Globus pallidus (tissue), 1 donor: ENCODE measurements at regions not wholly inside any gene's neighbourhood (a gene's known extent, or its start where the extent isn't known, plus 50 kb on each side); places are given as distances from the start of the nearest gene placed in this dataset.

Source experiments
- DNase-seq: peaks from one replicate; pipeline ENCODE4 v3.0.0-alpha.2; 2015; ENCODE audit warnings: low spot score

DNA sequence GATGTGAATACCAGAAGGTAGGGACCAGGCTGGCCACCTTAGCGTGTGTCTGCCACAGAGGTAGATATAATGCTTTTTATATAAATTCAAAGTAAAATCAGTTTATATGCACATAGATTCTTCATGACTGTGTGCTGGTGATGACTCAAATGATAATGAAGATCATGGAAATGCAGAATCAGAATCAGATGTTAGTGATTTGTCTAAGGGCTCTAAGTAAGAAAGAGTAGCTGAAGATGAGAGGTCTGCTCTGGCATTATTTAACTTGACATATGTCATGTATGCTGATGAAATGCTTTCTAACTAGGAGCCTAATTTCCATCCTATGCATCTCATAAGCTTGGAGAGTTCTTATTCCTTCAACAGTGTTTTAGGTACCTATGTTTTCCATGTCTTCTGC lies 50.3 kb upstream of the DPH6 start:
- no peak for DNase-seq

GRCh38 chr15:35602836-35603235 lies 56.9 kb upstream of the DPH6 start:
- DNase-seq = no peak

DNA sequence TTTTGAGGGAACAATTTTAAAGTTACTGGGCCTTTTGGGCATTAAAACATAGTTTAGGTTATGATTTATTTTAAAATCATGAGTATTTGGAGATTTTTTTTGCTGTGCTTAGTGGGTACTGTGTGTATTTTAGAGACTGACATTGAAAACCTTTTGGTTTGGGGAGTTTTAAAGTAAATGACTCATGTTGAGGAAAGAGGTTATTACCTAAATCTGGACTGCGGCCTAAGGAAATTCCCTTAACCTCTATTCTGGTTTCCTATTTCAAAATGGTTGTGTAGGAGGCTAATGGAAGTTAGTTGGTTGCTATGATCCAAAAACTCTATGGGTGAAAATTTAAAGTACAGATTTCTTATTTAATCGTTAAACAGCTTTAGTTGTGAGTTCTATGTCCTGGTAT lies 57.3 kb upstream of the DPH6 start:
- DNase-seq = no peak

DNA sequence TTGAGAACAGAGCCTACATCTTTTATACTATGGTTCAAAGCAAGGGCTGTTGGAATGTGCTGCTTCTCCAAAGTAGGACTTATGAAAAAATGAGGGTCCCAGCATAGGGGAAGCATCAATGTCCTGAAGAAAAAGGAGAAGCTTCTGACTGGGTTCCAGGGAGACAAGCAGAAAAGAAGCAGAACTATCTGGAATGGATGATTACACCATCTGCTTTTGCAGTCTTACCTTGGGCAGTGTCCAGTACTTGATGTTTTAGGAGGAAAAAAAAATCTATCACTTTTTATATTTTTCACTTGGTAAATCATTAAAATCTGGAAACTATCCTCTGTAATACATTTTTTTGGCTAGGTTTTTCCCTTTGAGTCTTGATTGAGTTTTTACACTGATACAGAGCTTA lies 57.9 kb upstream of the DPH6 start:
- DNase-seq = no peak

DNA sequence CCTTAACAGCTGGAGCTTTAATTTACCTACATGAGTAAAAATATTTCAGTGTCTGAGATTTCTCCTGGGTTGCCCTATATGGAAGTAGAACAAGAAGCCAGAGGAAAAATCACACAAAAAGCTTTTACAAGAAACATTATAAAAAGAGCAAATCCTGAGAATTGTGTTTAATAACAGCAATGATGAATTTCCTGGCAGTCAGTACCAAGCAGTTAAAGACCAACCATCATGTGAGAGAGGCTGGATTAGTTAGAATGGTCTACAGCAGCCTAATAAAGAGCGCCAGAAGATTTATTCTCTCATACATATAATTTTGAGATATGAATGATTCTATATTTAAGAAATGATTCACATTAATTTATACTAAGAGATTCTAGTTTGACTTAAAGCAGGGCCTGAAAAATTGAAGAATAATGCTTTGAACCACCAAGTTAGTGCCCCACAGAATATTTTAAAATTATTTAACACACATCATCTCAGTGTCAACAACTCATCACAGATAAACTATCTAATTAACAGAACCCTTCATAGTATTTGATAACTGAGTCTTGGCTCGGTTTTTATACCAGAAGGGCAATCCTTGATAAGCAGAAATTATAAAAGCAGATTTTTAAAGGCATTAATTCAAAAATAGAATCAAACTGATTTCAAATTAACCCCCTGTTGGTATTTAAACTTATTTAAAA lies 59.9 kb upstream of the DPH6 start:
- DNase-seq = no peak

DNA sequence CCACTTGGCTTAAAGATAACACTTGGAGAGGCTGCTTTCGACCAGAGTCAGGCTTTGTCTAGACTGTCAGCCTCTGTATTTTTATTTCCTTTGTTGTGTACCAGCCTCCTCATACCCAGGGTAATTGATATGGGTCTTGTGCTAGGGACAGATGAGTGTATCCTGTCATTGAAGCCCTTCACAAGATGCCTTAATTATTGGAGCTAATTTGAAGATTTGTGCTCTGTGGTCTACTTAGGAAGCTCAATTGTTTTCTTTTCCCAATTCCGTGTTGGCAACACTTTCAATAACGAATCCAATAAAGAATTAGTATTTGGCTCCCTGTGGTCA lies 60.5 kb upstream of the DPH6 start:
- DNase-seq = no peak

- no peak for DNase-seq
Observed at GRCh38 chr15:35616498-35617271, 70.7 kb upstream of the DPH6 start.

DNA sequence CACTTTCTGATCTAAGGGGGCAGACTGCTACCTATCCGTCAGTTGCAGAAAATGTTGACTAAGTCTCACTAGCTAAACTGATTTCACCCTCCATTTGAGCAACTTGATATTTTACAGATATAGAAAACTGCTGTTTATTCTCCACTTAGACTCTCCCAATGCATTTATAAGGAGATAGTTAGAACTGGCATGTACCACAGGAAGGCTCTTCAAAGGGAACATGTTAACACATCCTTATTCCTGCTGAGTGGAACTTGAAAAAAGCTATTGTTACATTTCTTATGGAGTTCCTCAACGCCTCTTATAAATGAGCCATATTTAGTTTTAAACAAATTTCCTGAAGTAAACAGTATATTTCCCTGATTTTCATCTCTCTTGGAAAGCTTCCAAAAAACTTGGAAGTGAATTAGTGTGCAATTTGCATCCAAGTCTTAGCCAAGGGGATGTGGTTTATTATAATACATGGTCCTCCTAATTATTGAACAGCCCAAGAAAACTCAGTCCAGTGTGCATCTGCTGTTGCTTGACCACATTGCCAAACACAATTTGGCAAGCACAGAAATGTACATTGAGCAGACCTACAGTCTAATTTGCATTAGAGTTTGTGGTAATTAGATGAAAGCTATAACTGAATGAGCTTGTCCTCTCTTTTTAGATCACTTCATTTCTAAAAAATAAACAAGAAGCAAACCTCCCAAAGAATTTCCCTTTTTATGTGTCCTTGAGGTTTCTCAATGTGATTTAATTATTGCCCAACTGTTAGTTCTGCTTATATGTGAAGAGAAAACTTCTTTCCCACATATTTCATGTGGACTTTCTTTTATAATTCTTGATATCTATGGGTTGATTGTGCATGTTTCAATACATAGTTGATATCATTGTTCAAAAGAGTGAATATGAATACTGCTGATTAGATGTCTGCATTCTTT lies 72.6 kb upstream of the DPH6 start:
- DNase-seq = no peak

DNA sequence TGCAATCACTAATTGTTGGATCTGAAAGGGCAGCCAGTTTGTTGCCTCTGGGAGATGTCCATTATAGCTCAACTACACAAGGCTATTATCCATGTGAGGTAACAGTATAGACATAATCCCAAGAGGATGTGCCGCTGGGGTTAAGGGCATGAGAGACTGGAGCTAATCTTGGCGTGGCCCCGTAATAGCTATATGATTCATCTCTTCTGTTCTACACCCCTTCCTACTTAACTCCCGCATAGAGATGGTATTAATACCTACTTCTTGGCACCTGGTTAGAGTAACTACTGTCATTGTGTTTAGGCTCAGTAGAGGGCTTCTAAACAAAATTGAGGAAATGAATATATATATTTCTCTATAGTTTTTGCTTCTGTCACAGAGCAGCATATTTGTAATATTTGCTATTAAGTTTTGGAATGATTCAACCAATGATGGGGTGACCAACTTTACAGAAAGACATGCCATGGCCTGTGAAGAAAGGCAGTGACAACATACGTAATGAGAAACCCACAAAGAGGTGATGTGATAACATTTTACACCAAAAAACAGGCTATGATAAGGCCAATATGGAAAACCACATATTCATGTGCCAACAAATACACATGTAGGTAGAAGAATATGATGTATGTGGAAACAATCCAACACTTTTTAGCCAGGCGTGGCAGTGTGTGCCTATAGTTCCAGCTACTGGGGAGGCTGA lies 76.8 kb upstream of the DPH6 start:
- DNase-seq = no peak

- no peak for DNase-seq
Observed at GRCh38 chr15:35624881-35625280, 78.9 kb upstream of the DPH6 start.

DNA sequence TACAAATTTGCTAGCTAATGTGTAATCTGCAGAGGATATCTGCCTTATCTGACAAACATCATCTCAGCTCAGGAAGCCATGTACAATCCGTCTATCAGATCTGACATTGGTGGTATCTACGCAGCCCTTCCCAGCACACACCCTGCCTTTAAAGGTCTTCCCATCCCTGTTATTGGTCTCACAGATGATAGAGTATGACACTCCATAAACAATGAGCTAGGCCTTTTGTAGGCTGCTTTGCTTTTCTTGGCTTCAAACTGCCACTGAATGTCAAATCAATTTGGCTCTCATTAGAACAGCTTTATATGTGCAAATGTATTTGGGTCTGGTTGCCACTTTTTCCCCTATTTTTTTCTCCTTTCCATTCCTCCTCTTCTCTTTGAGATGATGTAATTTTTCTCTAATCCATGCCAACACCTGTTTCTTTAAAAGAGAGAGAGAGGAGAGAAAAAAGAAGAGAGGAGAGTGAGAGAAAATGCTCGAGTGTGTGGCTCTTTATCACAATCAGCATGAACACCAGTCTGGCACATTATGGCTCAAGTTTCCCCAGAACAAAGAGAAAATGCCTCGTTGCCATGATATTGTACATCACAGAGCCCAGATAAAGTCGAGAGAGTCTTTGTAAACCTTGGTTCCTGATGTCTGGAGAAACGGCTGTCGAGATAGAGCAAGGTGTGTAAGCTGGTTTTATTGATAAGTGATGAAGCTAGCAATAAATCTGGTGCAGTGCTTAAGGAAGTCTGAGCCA lies 80.8 kb upstream of the DPH6 start:
- DNase-seq = no peak

GRCh38 chr15:35627696-35628095 lies 81.7 kb upstream of the DPH6 start:
- DNase-seq = no peak

GRCh38 chr15:35629766-35630165 lies 83.8 kb upstream of the DPH6 start:
- no peak for DNase-seq

DNA sequence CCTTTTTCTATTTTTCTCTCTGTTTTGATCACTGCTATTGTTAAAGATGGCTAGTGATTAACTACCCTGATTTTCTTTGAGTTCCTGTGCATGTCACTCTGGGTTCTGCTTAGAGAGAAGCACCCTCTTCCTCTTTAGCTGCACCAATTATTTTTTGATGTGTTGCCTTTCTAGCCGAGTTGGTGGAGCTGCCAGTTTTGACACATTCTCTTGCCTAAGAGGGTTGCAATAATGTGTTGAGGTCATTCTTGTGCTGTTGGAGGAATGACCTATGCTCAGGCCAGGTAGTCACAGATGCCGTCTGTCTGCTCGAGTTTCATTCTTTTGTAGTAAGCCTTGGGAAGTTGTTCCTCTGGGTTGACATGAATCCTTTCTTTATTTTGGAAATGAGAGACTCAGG lies 84.6 kb upstream of the DPH6 start:
- DNase-seq = no peak

- DNase-seq = no peak
Observed at GRCh38 chr15:35630985-35631384, 85.0 kb upstream of the DPH6 start.

DNA sequence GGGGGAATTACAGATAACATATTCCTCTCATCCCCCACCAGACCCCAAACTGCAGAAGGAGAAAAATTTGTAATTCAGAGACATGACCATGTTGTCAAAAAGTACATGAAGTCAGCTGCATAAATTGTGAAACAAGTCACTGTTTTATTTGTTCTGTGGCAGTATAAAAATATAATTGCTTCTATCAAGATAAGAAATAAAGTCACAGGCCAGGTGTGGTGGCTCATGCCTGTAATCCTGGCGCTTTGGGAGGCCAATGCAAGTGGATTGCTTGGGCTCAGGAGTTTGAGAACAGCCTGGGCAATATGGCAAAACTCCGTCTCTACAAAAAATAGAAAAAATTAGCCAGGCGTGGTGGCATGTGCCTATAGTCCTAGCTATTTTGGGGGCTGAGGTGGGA lies 87.7 kb upstream of the DPH6 start:
- no peak for DNase-seq

GRCh38 chr15:35646790-35647189 lies 100.8 kb upstream of the DPH6 start:
- no peak for DNase-seq

DNA sequence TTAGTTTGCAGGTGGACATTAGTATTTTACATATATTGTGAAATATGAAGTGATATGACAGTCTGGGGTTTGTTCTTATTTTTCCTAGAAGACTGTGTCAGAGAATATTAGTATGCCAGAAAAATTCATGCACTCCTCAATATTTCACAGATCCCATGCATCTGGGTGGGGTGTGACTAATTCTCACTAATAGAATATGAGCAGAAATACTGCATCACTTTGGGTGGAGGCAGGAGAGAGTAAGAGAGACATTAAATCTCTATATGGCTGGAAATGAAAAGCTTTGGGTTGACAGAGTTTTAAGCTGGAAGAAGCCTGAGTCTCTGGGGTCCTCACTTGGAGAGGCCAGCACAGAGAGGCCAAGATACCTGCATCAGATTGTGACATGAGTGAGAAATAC lies 101.3 kb upstream of the DPH6 start:
- DNase-seq = no peak

- no peak for DNase-seq
Observed at GRCh38 chr15:35648941-35649340, 103.0 kb upstream of the DPH6 start.

DNA sequence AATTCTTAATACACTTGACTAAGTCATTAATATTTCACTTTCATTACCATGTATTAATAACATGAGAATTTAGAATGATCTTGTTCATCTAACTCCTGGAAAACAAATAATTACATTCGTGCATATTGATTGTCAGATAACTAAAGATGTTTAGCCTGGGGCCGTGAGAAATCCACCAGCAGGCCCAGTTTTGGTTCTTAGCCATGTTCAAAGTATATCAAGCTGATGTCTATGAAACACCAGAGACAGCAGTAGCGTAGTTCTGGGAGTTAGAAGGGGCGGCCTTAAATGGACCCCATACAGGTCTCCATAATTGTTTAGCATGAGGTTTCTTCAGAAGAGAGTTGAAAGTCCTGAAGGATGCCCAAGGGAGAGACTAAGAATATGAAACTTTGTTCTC lies 103.6 kb upstream of the DPH6 start:
- DNase-seq = no peak

GRCh38 chr15:35654332-35654731 lies 108.4 kb upstream of the DPH6 start:
- no peak for DNase-seq
